GM21825 (cell line): ENCODE measurements at regions not wholly inside any gene's neighbourhood (a gene's known extent, or its start where the extent isn't known, plus 50 kb on each side); places are given as distances from the start of the nearest gene placed in this dataset.
"Not testable (repeated sequence)": the region's sequence is repeated elsewhere in the genome, so short reads cannot be mapped to it uniquely, and the experiment has no call there.

Source experiments
- ATAC-seq: cut with Tn5 transposase; IDR thresholded peaks from one replicate; pipeline ENCODE4 v1.9.1; 2021; ENCODE audit warnings: mild to moderate bottlenecking, moderate library complexity; ENCODE audit not compliant: unreplicated experiment

DNA sequence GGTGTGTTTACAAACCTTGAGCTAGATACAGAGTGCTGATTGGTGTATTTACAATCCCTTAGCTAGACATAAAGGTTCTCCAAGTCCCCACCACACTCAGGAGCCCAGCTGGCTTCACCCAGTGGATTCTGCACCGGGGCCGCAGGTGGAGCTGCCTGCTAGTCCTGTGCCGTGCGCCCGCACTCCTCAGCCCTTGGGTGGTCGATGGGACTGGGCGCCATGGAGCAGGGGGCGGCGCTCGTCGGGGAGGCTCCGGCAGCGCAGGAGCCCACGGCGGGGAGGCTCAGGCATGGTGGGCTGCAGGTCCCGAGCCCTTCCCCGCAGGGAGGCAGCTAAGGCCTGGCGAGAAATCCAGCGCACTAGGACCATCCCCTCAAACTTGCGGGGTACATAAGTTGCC, 124.2 kb upstream of the EEF2KMT start:
- not testable (repeated sequence) for ATAC-seq

GRCh38 chr16:5220705-5221104, 123.1 kb upstream of the EEF2KMT start:
- no peak for ATAC-seq

DNA sequence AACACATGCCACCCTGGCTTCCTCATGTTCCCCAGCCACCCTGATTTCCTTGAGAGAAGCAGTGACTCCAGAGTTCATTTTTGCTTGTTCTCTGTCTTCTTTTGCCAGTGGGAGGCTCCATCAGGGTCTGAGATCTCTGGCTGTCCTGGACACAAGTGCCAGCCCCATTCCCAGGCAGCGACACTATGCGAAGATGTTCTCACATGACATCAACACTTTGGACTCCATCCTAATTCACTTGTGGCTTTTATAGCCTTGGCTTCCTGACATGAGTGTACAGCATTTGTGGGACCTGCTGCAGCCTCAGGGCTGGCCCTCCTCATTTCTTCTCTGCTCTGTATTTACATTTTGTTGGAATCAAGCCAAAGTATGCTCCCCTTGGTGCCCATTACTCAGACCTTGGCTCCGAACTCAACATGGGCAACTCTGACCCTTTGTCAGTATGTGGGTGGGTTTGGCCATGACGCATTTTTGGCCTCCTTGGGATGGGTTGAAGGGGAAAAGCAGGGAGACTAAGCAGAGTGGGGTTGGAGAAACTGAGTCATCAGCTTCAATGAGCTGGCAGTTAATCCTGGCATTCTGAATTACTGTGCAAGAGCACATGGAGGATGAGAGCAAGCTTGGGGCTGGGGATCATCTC, 119.0 kb upstream of the EEF2KMT start:
- no peak for ATAC-seq

- no peak for ATAC-seq
These were observed 118.3 kb upstream of the EEF2KMT start for GRCh38 chr16:5215901-5216300.

GRCh38 chr16:5214466-5214865, 116.9 kb upstream of the EEF2KMT start:
- no peak for ATAC-seq

DNA sequence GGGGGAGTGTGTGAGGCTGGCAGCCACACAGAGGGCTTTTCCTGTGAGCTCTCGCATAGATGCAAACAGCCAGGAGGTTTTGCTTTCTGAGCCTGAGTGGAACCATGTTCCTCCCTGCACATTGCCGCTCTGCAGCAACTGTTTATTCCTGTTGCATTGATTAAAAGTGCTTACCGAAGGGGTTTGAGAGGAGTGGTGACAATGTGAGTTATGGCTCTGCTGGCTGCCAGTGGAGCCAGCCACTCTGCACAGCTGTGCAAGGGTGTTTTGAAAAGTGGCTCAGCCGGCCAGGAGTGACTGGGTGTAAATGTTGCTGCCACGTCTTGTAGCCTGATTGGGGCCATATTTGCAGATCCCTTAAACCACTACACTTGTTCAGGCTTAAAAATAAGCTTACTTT, 114.9 kb upstream of the EEF2KMT start:
- not testable (repeated sequence) for ATAC-seq

DNA sequence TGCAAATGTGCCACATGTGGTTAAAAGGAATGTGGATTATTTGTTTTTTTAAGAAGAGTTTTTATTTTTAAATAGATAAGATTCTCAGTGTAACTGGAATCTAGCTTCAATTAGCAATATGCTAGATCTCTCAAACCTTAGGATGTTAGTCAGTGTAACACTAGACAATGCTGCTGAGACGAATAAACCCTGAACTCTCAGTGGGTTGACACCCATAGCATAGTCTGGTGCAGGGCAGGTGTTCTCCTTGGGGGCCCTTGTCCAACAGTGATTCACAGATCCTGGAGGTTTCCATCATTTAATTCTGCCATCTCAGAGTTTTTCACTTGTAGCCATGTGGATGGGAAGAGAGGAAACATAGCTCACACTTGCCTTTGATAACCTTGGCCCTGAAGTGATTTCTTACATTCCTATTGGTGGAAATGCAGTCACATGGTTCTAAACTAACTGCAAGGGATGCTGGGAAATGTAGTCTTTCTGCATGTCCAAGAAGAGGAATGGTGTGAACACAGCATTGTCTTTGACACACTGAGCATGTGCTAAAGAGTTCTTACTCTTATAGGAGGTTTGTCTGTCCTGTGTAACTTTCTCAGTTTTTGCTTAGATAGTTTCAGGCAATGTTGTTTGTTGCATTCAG, 110.4 kb upstream of the EEF2KMT start:
- not testable (repeated sequence) for ATAC-seq

DNA sequence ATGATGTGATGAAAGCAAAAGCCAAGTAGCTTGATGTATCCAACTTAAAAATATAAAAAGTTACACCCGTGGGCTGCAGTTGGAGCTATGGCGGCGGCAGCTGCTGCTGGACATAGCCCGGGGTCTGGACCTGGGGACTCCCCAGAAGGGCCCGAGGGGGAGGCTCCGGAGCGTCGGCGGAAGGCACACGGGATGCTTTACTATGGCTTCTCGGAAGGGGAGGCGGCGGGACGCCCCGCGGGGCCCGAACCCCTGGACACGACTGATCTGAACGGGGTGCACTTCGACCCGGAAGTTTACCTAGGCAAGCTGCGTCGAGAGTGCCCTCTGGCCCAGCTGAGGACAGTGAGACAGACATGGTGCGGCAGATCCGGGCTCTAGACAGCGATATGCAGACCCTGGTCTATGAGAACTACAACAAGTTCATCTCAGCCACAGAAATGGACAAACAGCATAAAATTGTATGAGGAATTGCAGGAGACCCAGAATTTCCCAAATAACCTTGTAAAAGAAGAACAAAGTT, 109.5 kb upstream of the EEF2KMT start:
- no peak for ATAC-seq

GRCh38 chr16:5206331-5206990, 108.9 kb upstream of the EEF2KMT start:
- ATAC-seq = no peak

- ATAC-seq = no peak
These were observed 107.9 kb upstream of the EEF2KMT start for GRCh38 chr16:5205361-5206040.

- ATAC-seq = not testable (repeated sequence)
These were observed 106.1 kb upstream of the EEF2KMT start for GRCh38 chr16:5203675-5204074.

GRCh38 chr16:5200123-5200522, 102.5 kb upstream of the EEF2KMT start:
- ATAC-seq = no peak

DNA sequence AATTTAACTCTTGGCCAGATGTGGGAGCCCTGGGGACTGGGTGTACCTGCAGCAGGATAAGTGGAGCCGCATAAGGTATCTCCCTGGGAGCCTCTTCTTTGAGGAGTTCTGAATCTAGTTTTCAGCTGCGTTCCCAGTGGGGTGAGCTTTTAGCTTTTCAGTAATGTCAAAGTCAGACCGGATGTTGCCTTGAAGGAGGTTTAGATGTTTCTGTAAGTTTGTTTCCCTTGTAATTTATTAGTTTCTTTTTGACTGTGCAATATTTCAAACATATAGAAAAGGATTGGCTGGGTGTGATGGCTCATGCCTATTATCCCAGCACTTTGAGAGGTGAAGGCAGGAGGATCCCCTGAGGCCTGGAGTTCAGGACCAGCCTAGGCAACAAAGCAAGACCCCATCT, 98.6 kb upstream of the EEF2KMT start:
- no peak for ATAC-seq

- ATAC-seq = no peak
These were observed 96.3 kb upstream of the EEF2KMT start for GRCh38 chr16:5193861-5194260.

- ATAC-seq = no peak
These were observed 91.4 kb upstream of the EEF2KMT start for GRCh38 chr16:5188989-5189352.

DNA sequence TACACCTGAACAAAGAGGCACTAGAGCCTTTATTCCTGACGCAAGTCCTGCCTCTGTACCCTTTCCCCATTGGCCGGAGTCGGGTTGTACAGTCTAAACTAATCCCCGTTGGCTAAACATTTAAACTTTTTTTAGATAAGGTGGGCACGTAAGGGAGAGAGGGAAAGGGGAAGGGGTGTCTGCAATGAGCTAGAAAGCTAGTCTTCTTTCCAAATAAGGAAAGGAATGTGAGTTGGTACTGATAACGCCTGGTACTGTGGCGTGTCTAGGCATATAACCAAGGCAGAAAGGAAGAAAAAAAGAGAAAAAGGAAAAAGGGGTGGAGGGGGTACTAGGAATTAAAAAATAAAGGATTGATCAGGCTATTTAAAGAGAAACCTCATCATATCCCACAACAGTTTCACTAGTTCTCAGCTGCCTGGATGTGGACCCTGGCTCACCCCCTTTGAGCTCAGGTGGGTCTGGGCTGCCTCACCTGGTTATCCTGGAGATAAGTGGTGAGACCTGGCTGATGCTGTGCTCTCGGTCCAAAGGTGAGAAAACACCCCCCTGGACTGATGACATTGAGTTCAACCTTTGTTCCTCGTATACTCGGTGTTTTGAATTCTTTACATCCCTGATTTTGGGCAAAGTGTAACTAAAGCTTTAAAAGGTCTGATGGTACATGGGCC, 90.9 kb upstream of the EEF2KMT start:
- ATAC-seq = no peak

DNA sequence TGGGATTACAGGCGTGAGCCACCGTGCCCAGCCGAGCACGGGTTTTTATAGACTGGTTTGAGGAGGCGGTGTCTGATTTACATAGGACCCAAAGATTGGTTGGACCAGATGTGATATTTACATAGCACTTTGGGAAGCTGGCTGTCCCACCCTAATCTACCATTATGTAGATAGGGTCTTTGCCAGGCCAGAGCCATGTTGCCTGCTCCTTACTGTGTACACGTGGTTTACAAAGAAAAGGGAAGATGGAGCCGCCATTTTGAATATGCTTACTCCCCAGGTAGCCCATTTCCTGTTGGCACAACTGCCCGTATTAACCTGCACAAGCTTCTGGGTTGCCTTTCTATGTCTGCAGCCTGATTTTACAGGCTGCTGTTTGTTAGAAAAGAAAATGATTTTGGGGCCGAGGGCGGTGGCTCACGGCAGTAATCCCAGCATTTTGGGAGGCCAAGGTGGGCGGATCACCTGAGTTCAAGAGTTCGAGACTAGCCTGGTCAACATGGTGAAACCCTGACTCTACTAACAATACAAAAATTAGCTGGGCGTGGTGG, 89.9 kb upstream of the EEF2KMT start:
- ATAC-seq = no peak

DNA sequence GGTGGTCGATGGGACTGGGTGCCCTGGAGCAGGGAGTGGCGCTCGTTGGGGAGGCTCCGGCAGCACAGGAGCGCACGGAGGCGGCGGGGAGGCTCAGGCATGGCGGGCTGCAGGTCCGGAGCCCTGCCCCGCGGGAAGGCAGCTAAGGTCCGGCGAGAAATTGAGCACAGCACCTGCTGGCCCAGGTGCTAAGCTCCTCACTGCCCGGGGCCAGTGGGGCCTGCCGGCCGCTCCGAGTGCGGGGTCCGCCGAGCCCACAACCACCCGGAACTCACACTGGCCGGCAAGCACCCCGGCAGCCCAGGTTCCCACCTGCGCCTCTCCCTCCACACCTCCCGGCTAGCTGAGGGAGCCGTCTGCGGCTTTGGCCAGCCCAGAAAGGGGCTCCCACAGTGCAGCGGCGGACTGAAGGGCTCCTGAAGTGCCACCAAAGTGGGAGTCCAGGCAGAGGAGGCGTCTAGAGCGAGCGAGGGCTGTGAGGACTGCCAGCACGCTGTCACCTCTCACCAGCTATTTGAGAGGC, 88.8 kb upstream of the EEF2KMT start:
- ATAC-seq = no peak

GRCh38 chr16:5176505-5176904, 78.9 kb upstream of the EEF2KMT start:
- no peak for ATAC-seq

- ATAC-seq = no peak
These were observed 77.7 kb upstream of the EEF2KMT start for GRCh38 chr16:5175266-5175665.

- no peak for ATAC-seq
These were observed 68.9 kb upstream of the EEF2KMT start for GRCh38 chr16:5166486-5166885.
